ENCODE measurements at regions not wholly inside any gene's neighbourhood (a gene's known extent, or its start where the extent isn't known, plus 50 kb on each side); places are given as distances from the start of the nearest gene placed in this dataset.

DNA sequence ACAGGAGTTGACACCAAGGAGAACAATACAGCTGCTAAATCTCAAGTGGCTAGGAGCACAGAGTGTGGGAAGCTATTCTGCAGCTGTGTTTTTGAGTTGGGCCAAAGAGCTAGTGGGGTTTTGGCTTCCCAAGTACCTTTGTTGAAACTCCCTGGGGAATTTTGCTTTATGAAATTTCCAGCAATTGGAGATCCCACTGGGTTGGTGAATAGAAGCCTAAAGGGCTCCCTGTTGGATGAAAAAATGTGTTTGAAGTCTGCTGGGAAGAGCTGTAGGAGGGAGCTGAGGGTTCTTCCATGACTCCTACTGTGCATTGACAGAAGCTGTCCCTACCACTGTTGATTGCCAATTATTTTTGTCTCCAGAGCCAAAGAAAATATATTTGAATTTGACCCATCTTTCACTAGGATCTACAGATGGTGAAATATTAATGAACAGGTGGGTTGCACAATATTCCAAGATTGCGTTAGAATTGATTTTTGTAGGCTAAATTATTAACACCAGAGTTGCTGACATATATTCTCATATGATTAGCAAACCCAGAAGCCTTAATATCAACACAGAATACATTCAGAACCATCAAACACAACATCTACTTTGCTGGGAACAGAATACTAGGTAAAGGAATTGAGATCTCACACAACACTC is 95.4 kb upstream of the CYP1B1 start:
- Histone ChIP-seq H3K27ac (ENCODE audit: low read length) (no peak overlapping the region), H3K9me3 (ENCODE audit: control insufficient read depth, low read length) (no peaks in the 10 kb centered on the region), H3K27me3 (ENCODE audit: control insufficient read depth, insufficient read depth) (no peaks in the 10 kb centered on the region), H3K4me3 (ENCODE audit: low read length) (no peak overlapping the region), H3K4me1 (ENCODE audit: control insufficient read depth, insufficient read depth, low read length) (no peaks in the 10 kb centered on the region)
- intact Hi-C loops (cut with DNase I), result no loop called here
- DNase-seq (no peak), ATAC-seq (no peak)
- WGBS, result 74% methylated on average over 1 of the region's 1 CpG

DNA sequence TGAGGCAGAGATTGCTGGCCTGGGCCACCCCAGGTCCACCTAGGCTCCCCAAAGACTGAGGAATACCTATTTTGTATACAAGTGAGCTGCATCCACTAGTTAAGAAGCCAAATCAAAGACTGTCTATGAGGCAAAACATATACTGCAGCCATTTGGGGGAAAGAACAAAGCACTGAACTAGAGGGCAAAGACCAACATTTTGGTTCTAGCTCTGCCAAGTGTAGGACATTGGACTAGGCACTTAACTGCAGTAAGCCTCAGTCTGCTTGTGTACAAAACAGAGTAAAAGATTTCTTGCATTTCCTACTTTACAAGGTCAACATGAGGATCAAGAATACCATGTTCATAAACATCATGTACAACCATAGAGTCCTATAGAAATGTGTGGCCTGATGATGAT is 94.8 kb upstream of the CYP1B1 start:
- H3K27me3 ChIP-seq (ENCODE audit: control insufficient read depth, insufficient read depth), result no peaks in the 10 kb centered on the region
- ATAC-seq (no peak), DNase-seq (no peak)
- H3K9me3 ChIP-seq (ENCODE audit: control insufficient read depth, low read length), result no peaks in the 10 kb centered on the region
- intact Hi-C loops (cut with DNase I), result no loop called here
- no peak overlapping the region for H3K4me3 ChIP-seq (ENCODE audit: low read length)
- H3K27ac ChIP-seq (ENCODE audit: low read length), result no peak overlapping the region
- H3K4me1 ChIP-seq (ENCODE audit: control insufficient read depth, insufficient read depth, low read length), result no peaks in the 10 kb centered on the region

DNA sequence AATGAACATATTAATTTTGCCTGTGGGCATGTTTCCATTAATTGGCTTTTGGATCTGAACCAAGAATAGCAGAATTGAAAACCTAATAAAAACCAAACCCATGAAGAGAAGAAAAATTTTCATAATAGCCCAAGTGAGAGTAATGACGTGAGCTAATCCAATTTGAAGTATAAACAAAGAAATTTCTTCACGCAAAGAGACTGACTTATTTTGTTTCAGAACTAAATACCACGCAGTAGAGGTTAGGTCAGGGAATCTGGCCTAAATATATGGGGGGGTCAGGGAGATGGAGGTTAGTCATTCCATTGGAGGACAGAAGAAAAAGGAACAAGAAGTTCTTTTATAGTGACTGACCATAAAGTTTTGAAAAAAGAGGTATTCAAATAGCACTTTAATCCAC is 94.1 kb upstream of the CYP1B1 start:
- intact Hi-C loops (cut with DNase I), result no loop called here
- Histone ChIP-seq H3K4me3 (ENCODE audit: low read length) (no peak overlapping the region), H3K27ac (ENCODE audit: low read length) (no peak overlapping the region), H3K27me3 (ENCODE audit: control insufficient read depth, insufficient read depth) (no peaks in the 10 kb centered on the region), H3K4me1 (ENCODE audit: control insufficient read depth, insufficient read depth, low read length) (no peaks in the 10 kb centered on the region), H3K9me3 (ENCODE audit: control insufficient read depth, low read length) (no peaks in the 10 kb centered on the region)
- 89% methylated on average over 3 of the region's 3 CpGs for WGBS
- no peak for DNase-seq
- no peak for ATAC-seq

DNA sequence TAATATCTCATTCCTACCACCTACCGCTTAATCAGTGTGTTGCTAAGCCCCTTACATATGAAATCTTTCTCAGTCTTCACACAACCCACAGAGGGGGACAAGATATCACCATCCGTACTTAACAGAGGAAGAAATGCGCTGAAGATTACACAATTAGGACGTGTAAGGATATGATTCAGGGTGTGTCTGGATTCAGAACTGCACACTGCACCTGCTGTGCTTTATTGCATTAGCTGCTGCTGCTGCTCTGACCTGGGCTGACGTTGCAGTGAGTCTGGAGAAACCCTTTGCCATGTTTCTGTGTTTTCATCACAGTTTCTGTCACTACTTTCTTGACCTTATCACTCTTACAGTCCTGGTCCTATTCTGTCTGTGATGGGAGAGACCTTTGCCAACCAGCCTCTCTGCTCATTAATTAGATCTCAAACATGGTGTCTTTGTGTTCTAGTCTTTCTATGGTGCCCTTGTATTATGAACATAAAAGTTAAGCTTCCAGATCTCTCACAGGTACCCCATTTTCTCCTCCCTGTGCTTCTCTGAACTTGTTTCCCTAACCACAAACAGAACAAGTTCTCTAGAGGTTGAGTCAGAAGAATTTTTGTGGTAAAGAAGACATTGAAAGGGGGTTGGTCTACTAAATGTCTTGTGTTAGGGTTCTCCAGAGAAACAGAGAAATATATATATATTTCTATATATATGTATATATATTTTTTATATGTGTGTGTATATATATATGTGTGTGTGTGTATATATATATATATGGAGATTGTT is 92.9 kb upstream of the CYP1B1 start:
- intact Hi-C loops (cut with DNase I), result no loop called here
- Histone ChIP-seq H3K4me1 (ENCODE audit: control insufficient read depth, insufficient read depth, low read length) (no peaks in the 10 kb centered on the region), H3K4me3 (ENCODE audit: low read length) (no peak overlapping the region), H3K27me3 (ENCODE audit: control insufficient read depth, insufficient read depth) (no peaks in the 10 kb centered on the region), H3K9me3 (ENCODE audit: control insufficient read depth, low read length) (no peaks in the 10 kb centered on the region), H3K27ac (ENCODE audit: low read length) (no peak overlapping the region)
- 79% methylated on average over 5 of the region's 5 CpGs for WGBS
- DNase-seq, result no peak
- no peak for ATAC-seq

DNA sequence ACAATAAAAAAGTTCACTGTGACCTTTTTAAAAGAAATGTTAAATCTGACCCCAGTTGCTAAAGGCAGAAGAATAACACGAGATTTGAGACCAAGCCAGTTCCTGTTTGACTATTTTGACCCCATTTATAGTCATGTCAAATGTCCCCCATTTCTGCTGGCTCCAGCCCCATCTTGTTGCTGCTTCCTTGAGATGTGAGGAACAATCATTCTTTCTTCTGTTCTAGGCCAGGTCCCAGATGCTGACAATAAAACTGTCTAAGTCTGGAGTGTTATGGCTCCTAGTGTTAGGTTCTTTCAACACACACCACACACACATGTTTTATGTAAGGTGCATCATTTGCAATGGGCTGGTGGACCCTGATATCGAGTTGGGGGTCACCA is 92.0 kb upstream of the CYP1B1 start:
- DNase-seq (no peak), ATAC-seq (no peak)
- Histone ChIP-seq H3K27me3 (ENCODE audit: control insufficient read depth, insufficient read depth) (no peaks in the 10 kb centered on the region), H3K4me3 (ENCODE audit: low read length) (no peak overlapping the region), H3K27ac (ENCODE audit: low read length) (no peak overlapping the region), H3K9me3 (ENCODE audit: control insufficient read depth, low read length) (no peaks in the 10 kb centered on the region), H3K4me1 (ENCODE audit: control insufficient read depth, insufficient read depth, low read length) (no peaks in the 10 kb centered on the region)
- intact Hi-C loops (cut with DNase I), result no loop called here
- 65% methylated on average over 2 of the region's 2 CpGs for WGBS

DNA sequence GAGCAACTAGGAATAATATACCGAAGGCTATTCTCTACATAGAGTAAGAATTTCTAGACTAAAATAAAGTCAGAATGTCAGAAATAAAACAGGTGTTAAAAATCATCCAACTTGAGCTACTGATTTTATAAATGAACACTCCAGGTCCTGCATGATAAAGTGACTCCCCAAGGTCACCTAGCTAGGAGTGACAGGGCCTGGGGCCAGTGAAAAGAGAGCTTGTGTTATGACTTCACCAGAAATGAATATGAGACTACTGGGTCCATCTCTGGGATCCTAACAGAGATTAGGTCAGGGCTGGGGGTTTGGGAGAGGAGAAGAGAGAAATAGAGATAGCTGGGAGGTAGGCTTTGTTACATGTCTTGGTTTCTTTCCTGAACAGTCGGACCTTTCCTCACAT is 89.7 kb upstream of the CYP1B1 start:
- no peaks in the 10 kb centered on the region for H3K4me1 ChIP-seq (ENCODE audit: control insufficient read depth, insufficient read depth, low read length)
- no peak overlapping the region for H3K4me3 ChIP-seq (ENCODE audit: low read length)
- ATAC-seq, result no peak
- no peak overlapping the region for H3K27ac ChIP-seq (ENCODE audit: low read length)
- H3K9me3 ChIP-seq (ENCODE audit: control insufficient read depth, low read length), result no peaks in the 10 kb centered on the region
- 95% methylated on average over 2 of the region's 2 CpGs for whole genome bisulfite sequencing
- no peak for DNase-seq
- intact Hi-C loops (cut with DNase I), result no loop called here
- H3K27me3 ChIP-seq (ENCODE audit: control insufficient read depth, insufficient read depth), result no peaks in the 10 kb centered on the region

DNA sequence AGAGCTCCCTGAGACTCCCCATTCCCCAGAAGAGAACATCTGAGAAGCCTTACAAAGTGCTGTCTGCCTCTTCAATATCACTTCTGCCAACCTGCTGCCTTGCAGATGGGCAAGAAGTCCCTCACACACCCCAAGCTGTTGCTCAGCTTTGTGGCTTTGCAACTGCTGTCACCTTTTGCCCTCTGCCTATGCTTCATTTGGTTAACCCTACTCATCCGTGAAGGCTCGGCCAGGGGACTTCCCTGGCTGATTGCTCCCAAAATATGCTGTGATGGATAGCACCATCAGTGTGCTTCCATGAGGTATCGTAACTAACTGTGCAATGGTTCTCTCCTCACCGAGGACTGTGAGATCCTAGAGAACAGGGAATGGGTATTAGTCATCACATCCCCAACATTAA is 88.9 kb upstream of the CYP1B1 start:
- no peaks in the 10 kb centered on the region for H3K4me1 ChIP-seq (ENCODE audit: control insufficient read depth, insufficient read depth, low read length)
- no peaks in the 10 kb centered on the region for H3K27me3 ChIP-seq (ENCODE audit: control insufficient read depth, insufficient read depth)
- WGBS, result 87% methylated on average over 4 of the region's 4 CpGs
- DNase-seq (no peak), ATAC-seq (no peak)
- intact Hi-C loops (cut with DNase I), result no loop called here
- no peak overlapping the region for H3K27ac ChIP-seq (ENCODE audit: low read length)
- H3K9me3 ChIP-seq (ENCODE audit: control insufficient read depth, low read length), result no peaks in the 10 kb centered on the region
- no peak overlapping the region for H3K4me3 ChIP-seq (ENCODE audit: low read length)

DNA sequence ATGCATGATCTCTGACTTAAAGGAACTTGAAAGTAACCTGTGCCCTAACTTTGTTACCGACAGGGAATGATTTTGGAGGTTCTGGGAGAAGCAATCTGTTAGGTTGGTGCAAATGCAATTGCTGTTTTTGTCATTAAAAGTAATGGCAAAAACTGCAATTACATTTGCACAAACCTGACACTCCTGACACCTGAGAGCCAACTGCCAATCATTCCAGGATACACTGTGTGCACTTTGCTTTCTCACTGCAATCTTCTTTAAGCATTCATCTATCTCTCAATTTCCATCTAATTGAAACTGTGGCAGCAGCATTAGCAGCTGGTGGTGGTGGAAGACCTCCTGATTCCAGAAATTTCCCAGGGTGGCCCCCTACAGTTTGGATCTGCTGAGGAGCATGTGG is 87.6 kb upstream of the CYP1B1 start:
- Histone ChIP-seq H3K27ac (ENCODE audit: low read length) (no peak overlapping the region), H3K9me3 (ENCODE audit: control insufficient read depth, low read length) (no peaks in the 10 kb centered on the region), H3K4me3 (ENCODE audit: low read length) (no peak overlapping the region), H3K27me3 (ENCODE audit: control insufficient read depth, insufficient read depth) (no peaks in the 10 kb centered on the region), H3K4me1 (ENCODE audit: control insufficient read depth, insufficient read depth, low read length) (peaks cover 5% of the 10 kb centered on the region)
- DNase-seq (no peak), ATAC-seq (no peak)
- 94% methylated on average over 1 of the region's 1 CpG for WGBS
- intact Hi-C loops (cut with DNase I), result no loop called here

DNA sequence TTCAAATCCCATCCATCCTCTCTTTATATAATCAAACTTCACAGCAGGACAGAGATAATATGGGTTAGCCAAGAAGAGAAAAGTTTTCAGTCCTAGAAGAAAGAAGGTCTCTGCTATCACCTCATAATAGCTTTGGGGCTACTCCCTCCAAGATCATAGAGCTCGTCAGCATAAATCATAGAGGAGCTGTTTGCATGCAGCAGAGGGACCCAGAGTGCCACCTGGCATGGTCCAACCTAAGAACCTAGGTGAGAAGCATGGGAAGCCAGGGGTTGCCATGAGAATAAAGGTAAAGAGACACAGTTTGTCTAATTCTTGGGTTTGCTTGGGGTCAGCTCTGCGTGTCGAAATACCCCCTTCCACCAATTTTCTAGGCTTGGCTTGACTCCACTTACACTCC is 87.1 kb upstream of the CYP1B1 start:
- no peaks in the 10 kb centered on the region for H3K9me3 ChIP-seq (ENCODE audit: control insufficient read depth, low read length)
- peaks cover 5% of the 10 kb centered on the region for H3K4me1 ChIP-seq (ENCODE audit: control insufficient read depth, insufficient read depth, low read length)
- no peak overlapping the region for H3K27ac ChIP-seq (ENCODE audit: low read length)
- no peak for DNase-seq
- H3K27me3 ChIP-seq (ENCODE audit: control insufficient read depth, insufficient read depth), result no peaks in the 10 kb centered on the region
- H3K4me3 ChIP-seq (ENCODE audit: low read length), result no peak overlapping the region
- intact Hi-C loops (cut with DNase I), result no loop called here
- ATAC-seq, result no peak
- 76% methylated on average over 3 of the region's 3 CpGs for WGBS

DNA sequence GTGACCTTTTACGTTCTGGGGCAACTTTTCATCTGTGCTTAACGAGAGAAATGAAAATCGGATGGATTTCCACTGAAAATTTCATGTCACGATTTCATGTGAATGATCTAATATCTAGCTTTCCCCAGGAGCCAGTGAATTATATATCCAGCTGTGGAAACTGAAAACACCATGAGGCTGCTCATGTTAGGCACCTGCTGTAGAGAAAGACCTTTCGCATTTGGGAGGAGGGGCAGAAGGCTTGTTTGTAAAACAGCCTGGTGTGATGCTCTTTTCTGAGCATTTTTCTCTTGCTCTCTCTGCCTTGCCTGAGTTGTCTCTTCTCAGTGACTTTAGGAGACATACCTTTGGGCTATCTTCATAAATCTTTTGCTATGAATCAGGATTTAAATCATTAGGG is 84.6 kb upstream of the CYP1B1 start:
- WGBS, result 88% methylated on average over 5 of the region's 5 CpGs
- Histone ChIP-seq H3K27me3 (ENCODE audit: control insufficient read depth, insufficient read depth) (no peaks in the 10 kb centered on the region), H3K4me1 (ENCODE audit: control insufficient read depth, insufficient read depth, low read length) (peaks cover 5% of the 10 kb centered on the region), H3K27ac (ENCODE audit: low read length) (no peak overlapping the region), H3K9me3 (ENCODE audit: control insufficient read depth, low read length) (no peaks in the 10 kb centered on the region), H3K4me3 (ENCODE audit: low read length) (no peak overlapping the region)
- no peak for ATAC-seq
- intact Hi-C loops (cut with DNase I), result no loop called here
- DNase-seq, result no peak

DNA sequence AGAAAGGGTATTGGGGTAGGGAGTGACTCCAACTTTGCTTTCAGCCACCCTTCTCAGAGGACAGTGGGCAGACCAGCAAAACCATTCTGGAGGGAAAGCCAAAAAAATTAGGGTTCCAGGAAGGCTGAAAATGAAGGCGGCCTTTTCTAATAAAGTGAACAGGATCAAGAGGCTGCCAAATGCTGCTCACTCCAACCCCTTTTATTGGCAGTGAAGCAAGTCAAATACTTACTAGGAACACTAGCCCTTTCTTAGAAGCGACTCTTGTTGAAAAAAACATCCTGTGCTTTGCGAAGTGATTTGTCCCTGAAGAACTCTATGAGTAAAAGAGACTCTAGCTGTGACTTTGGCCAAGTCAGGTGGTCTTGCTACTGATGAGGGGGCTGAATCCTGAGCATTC is 83.6 kb upstream of the CYP1B1 start:
- Histone ChIP-seq H3K4me3 (ENCODE audit: low read length) (no peak overlapping the region), H3K9me3 (ENCODE audit: control insufficient read depth, low read length) (no peaks in the 10 kb centered on the region), H3K27me3 (ENCODE audit: control insufficient read depth, insufficient read depth) (no peaks in the 10 kb centered on the region), H3K4me1 (ENCODE audit: control insufficient read depth, insufficient read depth, low read length) (peaks cover 5% of the 10 kb centered on the region), H3K27ac (ENCODE audit: low read length) (peak overlapping the region; percentile 77)
- ATAC-seq (peak; percentile 75 to 79), DNase-seq (no peak)
- 56% methylated on average over 3 of the region's 3 CpGs for WGBS
- intact Hi-C loops (cut with DNase I), result no loop called here

DNA sequence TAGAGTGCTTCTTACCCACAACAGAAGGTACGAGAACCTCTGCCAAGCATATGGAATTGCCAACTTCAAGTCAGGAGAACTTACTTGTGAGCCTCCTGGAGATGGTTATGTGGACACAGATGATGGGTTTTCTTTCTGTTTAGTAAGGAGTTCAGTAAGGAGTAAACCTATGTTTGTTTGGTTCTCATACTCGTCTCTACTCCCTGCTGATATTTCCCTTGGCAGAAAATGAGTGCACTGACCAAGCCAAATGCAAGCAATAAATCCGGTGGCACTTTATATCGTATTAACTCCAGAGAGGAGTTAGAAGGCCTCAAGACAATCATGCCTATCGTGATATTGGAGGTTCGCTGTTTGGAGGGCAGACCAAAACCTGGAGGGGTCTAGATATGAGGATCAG is 83.2 kb upstream of the CYP1B1 start:
- Histone ChIP-seq H3K9me3 (ENCODE audit: control insufficient read depth, low read length) (no peaks in the 10 kb centered on the region), H3K4me3 (ENCODE audit: low read length) (no peak overlapping the region), H3K27me3 (ENCODE audit: control insufficient read depth, insufficient read depth) (no peaks in the 10 kb centered on the region), H3K27ac (ENCODE audit: low read length) (peak overlapping the region; percentile 77), H3K4me1 (ENCODE audit: control insufficient read depth, insufficient read depth, low read length) (peaks cover 5% of the 10 kb centered on the region)
- ATAC-seq, result no peak
- no peak for DNase-seq
- intact Hi-C loops (cut with DNase I), result no loop called here
- WGBS, result 62% methylated on average over 6 of the region's 6 CpGs
